ENCODE measurements at regions not wholly inside any gene's neighbourhood (a gene's known extent, or its start where the extent isn't known, plus 50 kb on each side); places are given as distances from the start of the nearest gene placed in this dataset.
"Not testable (repeated sequence)": the region's sequence is repeated elsewhere in the genome, so short reads cannot be mapped to it uniquely, and the experiment has no call there.

GRCh38 chr13:61563645-61564044 is 148.0 kb upstream of the PCDH20 start:
- Histone ChIP-seq H3K27me3 (ENCODE audit: insufficient read depth, insufficient read length) (no peaks in the 10 kb centered on the region), H3K4me3 (ENCODE audit: insufficient read length, low read depth) (no peak overlapping the region), H3K9ac (ENCODE audit: insufficient read length, low read depth) (no peak overlapping the region), H3K9me3 (ENCODE audit: insufficient read depth, low read length) (no peaks in the 10 kb centered on the region), H3K4me1 (ENCODE audit: insufficient read depth, insufficient read length) (no peaks in the 10 kb centered on the region), H3K36me3 (ENCODE audit: insufficient read depth, insufficient read length, low read length) (no peaks in the 10 kb centered on the region)
- no peak for DNase-seq (ENCODE audit: low read depth, low spot score)
- TF ChIP-seq YY1 (IDR thresholded peaks at IDR 0.05; ENCODE audit: insufficient read depth, insufficient read length) (no peak), ZNF274 (IDR thresholded peaks at IDR 0.05; ENCODE audit: low read depth, low read length) (no peak), SUZ12 (IDR thresholded peaks at IDR 0.05; ENCODE audit: extremely low read depth, insufficient read depth, insufficient read length) (no peak)

DNA sequence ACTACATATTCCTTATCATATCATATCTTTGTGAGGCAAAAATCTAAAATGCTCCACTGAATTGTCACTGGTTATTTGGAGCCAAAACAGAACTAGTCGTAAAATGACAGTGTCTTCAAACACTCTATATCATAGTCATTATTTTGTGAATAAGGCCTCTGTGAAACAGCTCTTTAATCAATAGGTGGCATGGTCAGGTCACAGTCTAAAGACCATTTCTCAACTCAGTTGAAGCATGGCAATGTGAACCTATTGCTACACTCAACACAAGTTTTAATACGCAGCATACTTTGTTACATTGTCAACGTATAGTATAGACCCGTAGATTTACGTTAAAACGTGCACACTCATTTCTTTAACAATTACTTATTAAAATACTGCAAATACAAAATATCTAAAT is 131.3 kb upstream of the PCDH20 start:
- DNase-seq (ENCODE audit: low read depth, low spot score), result no peak
- no peak overlapping the region for H3K9ac ChIP-seq (ENCODE audit: insufficient read length, low read depth)
- TF ChIP-seq ZNF274 (IDR thresholded peaks at IDR 0.05; ENCODE audit: low read depth, low read length) (no peak), YY1 (IDR thresholded peaks at IDR 0.05; ENCODE audit: insufficient read depth, insufficient read length) (no peak), SUZ12 (IDR thresholded peaks at IDR 0.05; ENCODE audit: extremely low read depth, insufficient read depth, insufficient read length) (no peak)

DNA sequence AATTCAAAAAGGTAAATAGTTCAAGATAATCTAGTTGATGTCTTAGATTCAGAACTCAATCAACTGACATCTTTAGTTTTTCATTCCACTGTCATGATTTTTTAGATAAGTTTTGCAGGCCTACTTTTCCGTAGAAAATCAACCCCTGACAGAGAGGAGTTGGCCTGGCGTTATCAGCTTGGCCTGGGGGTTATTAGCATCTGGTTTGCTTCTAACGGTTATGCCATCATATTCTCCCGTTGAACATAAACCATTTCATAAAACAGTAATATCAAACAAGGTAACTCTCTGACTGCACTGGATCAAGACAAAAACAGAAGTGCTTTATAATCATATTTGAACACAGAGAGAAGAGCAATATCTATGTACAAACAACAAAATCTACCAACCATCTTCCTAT is 130.8 kb upstream of the PCDH20 start:
- Histone ChIP-seq H3K4me3 (ENCODE audit: insufficient read length, low read depth) (no peak overlapping the region), H3K9me3 (ENCODE audit: insufficient read depth, low read length) (no peaks in the 10 kb centered on the region), H3K9ac (ENCODE audit: insufficient read length, low read depth) (no peak overlapping the region), H3K27me3 (ENCODE audit: insufficient read depth, insufficient read length) (no peaks in the 10 kb centered on the region), H3K4me1 (ENCODE audit: insufficient read depth, insufficient read length) (no peaks in the 10 kb centered on the region), H3K36me3 (ENCODE audit: insufficient read depth, insufficient read length, low read length) (no peaks in the 10 kb centered on the region)
- TF ChIP-seq YY1 (IDR thresholded peaks at IDR 0.05; ENCODE audit: insufficient read depth, insufficient read length), result no peak
- no peak for TF ChIP-seq ZNF274 (IDR thresholded peaks at IDR 0.05; ENCODE audit: low read depth, low read length)
- no peak for TF ChIP-seq SUZ12 (IDR thresholded peaks at IDR 0.05; ENCODE audit: extremely low read depth, insufficient read depth, insufficient read length)
- DNase-seq (ENCODE audit: low read depth, low spot score), result no peak

More for the DNA sequence above, 131.3 kb upstream of the PCDH20 start:
- Histone ChIP-seq H3K4me3 (ENCODE audit: insufficient read length, low read depth) (no peak overlapping the region), H3K27me3 (ENCODE audit: insufficient read depth, insufficient read length) (no peaks in the 10 kb centered on the region), H3K36me3 (ENCODE audit: insufficient read depth, insufficient read length, low read length) (no peaks in the 10 kb centered on the region), H3K9me3 (ENCODE audit: insufficient read depth, low read length) (no peaks in the 10 kb centered on the region), H3K4me1 (ENCODE audit: insufficient read depth, insufficient read length) (no peaks in the 10 kb centered on the region)

- Histone ChIP-seq H3K27me3 (ENCODE audit: insufficient read depth, insufficient read length) (no peaks in the 10 kb centered on the region), H3K9ac (ENCODE audit: insufficient read length, low read depth) (no peak overlapping the region), H3K36me3 (ENCODE audit: insufficient read depth, insufficient read length, low read length) (no peaks in the 10 kb centered on the region), H3K9me3 (ENCODE audit: insufficient read depth, low read length) (no peaks in the 10 kb centered on the region), H3K4me1 (ENCODE audit: insufficient read depth, insufficient read length) (no peaks in the 10 kb centered on the region), H3K4me3 (ENCODE audit: insufficient read length, low read depth) (no peak overlapping the region)
- DNase-seq (ENCODE audit: low read depth, low spot score), result no peak
- no peak for TF ChIP-seq SUZ12 (IDR thresholded peaks at IDR 0.05; ENCODE audit: extremely low read depth, insufficient read depth, insufficient read length)
- no peak for TF ChIP-seq ZNF274 (IDR thresholded peaks at IDR 0.05; ENCODE audit: low read depth, low read length)
- TF ChIP-seq YY1 (IDR thresholded peaks at IDR 0.05; ENCODE audit: insufficient read depth, insufficient read length), result no peak
Observed at GRCh38 chr13:61536433-61536832, 120.8 kb upstream of the PCDH20 start.

DNA sequence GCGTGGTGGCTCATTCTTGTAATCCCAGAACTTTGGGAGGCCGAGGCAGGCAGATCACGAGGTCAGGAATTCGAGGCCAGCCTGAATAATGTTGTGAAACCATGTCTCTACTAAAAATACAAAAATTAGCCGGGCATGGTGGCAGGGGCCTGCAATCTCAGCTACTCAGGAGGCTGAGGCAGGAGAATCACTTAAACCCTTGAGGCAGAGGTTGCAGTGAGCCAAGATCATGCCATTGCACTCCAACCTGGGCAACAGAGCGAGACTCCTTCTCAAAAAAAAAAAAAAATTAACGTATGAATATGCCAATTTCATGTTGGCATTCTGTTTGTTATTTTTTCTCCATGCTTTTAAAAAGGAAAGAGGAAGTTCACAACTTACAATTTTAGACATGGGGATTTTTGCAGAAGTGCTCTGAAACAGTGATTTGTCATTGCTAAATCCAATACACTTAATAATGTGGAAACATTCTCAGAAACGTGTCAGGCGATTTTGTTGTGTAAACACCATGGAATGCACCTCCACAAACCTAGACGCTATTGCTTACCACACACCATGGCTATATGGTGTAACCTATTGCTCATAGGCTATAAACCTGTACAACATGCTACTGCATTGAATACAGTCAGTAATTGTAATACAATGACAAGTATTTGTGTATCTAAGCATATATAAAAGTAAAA is 115.9 kb upstream of the PCDH20 start:
- TF ChIP-seq ZNF274 (IDR thresholded peaks at IDR 0.05; ENCODE audit: low read depth, low read length) (no peak), SUZ12 (IDR thresholded peaks at IDR 0.05; ENCODE audit: extremely low read depth, insufficient read depth, insufficient read length) (no peak), YY1 (IDR thresholded peaks at IDR 0.05; ENCODE audit: insufficient read depth, insufficient read length) (no peak)

DNA sequence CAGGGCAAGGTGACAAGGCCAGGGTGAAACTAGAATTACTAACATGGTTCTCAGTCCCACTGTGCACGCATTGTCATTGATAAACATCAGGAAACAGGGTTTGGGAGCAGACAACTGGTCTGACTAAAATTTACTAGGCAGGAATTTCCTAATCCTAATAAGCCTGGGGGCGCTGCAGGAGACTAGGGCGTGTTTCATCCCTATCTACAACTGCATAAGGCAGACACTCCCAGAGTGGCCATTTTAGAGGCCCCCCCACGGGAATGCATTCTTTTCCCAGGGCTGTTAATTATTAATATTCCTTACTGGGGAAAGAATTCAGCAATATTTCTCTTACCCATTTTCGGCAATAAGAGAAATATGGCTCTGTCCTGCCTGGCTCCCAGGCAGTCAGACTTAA is 103.6 kb upstream of the PCDH20 start:
- not testable (repeated sequence) for H3K27me3 ChIP-seq (ENCODE audit: insufficient read depth, insufficient read length); DNase-seq (ENCODE audit: low read depth, low spot score); H3K36me3 ChIP-seq (ENCODE audit: insufficient read depth, insufficient read length, low read length); H3K9ac ChIP-seq (ENCODE audit: insufficient read length, low read depth); H3K4me1 ChIP-seq (ENCODE audit: insufficient read depth, insufficient read length); H3K9me3 ChIP-seq (ENCODE audit: insufficient read depth, low read length); H3K4me3 ChIP-seq (ENCODE audit: insufficient read length, low read depth)

More for the DNA sequence above, 115.9 kb upstream of the PCDH20 start:
- Histone ChIP-seq H3K4me1 (ENCODE audit: insufficient read depth, insufficient read length) (no peaks in the 10 kb centered on the region), H3K4me3 (ENCODE audit: insufficient read length, low read depth) (no peak overlapping the region), H3K9me3 (ENCODE audit: insufficient read depth, low read length) (no peaks in the 10 kb centered on the region), H3K27me3 (ENCODE audit: insufficient read depth, insufficient read length) (no peaks in the 10 kb centered on the region), H3K9ac (ENCODE audit: insufficient read length, low read depth) (no peak overlapping the region), H3K36me3 (ENCODE audit: insufficient read depth, insufficient read length, low read length) (no peaks in the 10 kb centered on the region)
- no peak for DNase-seq (ENCODE audit: low read depth, low spot score)

GRCh38 chr13:61508936-61509335 is 93.3 kb upstream of the PCDH20 start:
- H3K36me3 ChIP-seq (ENCODE audit: insufficient read depth, insufficient read length, low read length), result no peaks in the 10 kb centered on the region
- no peaks in the 10 kb centered on the region for H3K4me1 ChIP-seq (ENCODE audit: insufficient read depth, insufficient read length)
- H3K9ac ChIP-seq (ENCODE audit: insufficient read length, low read depth), result no peak overlapping the region
- TF ChIP-seq SUZ12 (IDR thresholded peaks at IDR 0.05; ENCODE audit: extremely low read depth, insufficient read depth, insufficient read length) (no peak), ZNF274 (IDR thresholded peaks at IDR 0.05; ENCODE audit: low read depth, low read length) (no peak), YY1 (IDR thresholded peaks at IDR 0.05; ENCODE audit: insufficient read depth, insufficient read length) (no peak)
- no peaks in the 10 kb centered on the region for H3K9me3 ChIP-seq (ENCODE audit: insufficient read depth, low read length)
- no peaks in the 10 kb centered on the region for H3K27me3 ChIP-seq (ENCODE audit: insufficient read depth, insufficient read length)
- DNase-seq (ENCODE audit: low read depth, low spot score), result no peak
- no peak overlapping the region for H3K4me3 ChIP-seq (ENCODE audit: insufficient read length, low read depth)
